GM15510 (cell line): ENCODE measurements at regions not wholly inside any gene's neighbourhood (a gene's known extent, or its start where the extent isn't known, plus 50 kb on each side); places are given as distances from the start of the nearest gene placed in this dataset.

Experiments
- POLR2A ChIP-seq: IDR thresholded peaks from 3 replicates; pipeline ENCODE4 v1.6.1; 2011; ENCODE audit warnings: borderline replicate concordance; ENCODE audit not compliant: insufficient read length; ENCODE audit errors: extremely low read depth

DNA sequence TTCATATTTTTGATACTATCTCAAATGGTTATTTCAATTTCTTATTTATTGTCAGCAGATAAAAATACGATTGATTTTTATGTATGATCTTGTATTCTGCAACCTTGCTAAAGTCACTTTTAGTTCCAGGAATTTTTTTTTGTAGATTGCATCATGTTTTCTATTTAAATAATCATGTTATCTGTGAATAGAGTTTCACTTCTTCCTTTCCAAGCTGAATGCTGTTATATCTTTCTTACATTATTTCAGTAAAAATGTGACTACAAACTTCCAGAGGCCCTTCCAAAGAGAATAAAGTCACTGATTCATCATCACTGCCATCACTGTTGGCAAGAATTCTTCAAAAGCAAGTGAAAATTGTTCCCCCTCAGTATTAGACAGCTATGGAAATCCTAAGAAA is 104.7 kb upstream of the RAP1B start:
- TF ChIP-seq POLR2A, result no peak

DNA sequence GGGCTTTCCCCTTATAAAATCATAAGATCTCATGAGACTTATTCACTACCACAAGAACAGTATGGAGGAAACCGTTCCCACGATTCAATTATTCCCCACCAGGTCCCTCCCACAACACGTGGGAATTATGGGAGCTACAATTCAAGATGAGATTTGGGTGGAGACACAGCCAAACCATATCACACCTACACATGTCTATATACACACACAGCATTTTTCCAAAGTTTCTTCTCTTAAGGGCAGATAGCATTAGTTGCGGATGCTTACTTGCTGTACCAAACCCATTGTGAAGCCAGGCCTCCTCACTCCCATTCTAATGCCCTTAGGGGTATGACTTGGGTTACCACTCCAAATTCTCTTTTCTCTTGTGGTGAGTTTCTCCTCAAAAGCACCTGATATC is 104.1 kb upstream of the RAP1B start:
- no peak for TF ChIP-seq POLR2A

DNA sequence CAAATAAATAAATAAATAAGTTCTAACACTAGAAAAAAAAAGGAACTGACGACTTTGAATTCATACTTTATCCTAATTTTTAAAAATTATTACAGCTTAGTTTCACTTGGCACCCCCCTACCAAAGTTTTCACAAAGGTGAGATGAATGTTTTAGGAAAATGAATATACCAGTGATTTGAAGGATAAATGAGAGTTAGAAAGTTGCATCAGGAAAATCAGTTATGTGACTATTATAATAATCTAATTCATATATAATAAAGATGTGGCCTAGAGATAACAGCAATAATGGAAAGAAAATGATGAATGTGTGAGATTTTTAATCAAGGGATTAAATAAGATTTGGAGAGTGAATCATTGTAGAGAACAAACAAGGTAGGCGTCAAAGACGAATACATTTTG is 103.0 kb upstream of the RAP1B start:
- TF ChIP-seq POLR2A, result no peak

DNA sequence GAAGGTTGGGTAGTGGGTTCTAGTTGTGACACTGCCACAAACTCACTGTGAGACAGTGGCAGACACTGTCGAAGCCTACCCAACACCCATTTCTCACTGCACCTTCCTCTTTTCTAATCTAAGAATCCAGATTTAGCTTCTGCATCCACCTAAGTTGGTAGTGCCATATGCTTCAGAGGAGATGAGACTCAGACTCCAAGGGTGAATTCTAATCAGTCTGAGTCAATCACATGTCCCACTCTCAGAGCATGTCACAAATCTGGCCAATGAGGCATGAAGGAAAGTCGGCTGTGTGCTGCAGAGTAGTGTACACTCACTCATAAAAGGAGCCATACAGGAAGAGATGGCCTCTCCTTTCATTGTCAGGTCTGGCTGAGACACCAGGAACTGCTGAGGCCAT is 102.1 kb upstream of the RAP1B start:
- TF ChIP-seq POLR2A, result no peak

DNA sequence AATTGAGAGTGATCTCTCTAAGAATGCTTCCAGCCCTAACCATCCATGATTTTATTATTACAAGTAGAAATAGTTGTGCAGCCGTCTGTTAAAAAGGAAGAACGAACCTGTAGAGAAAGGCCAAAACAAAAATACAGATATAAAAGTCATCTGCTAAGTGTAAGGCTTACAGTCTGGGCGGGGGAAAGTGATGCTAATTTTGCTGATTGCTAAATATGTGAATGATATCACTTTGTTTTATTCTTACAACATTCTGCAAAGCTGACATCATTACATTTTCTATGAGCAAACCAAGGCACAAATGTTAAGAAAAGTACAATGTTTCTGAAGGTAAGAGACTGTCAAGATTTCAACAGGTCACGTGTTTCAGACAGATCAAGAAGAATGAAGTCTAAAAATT is 101.5 kb upstream of the RAP1B start:
- no peak for TF ChIP-seq POLR2A

DNA sequence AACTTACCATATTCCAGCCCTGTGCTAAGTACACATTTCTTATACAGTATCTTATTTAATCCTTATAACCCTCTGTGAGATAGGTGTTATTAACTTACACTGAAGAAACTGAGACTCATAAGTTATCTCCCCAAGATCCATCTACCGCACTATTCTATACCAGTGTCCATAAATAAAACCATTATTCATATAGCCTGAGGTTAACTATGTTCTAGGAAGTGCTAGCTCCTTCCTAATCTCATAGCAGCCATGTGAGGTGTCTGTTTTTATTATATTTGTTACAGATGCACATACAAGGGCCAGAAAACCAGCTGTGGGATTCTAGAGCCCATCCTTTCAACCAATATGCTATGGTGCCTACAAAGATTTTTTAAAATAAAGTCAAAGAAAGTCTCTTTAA is 100.3 kb upstream of the RAP1B start:
- no peak for TF ChIP-seq POLR2A

DNA sequence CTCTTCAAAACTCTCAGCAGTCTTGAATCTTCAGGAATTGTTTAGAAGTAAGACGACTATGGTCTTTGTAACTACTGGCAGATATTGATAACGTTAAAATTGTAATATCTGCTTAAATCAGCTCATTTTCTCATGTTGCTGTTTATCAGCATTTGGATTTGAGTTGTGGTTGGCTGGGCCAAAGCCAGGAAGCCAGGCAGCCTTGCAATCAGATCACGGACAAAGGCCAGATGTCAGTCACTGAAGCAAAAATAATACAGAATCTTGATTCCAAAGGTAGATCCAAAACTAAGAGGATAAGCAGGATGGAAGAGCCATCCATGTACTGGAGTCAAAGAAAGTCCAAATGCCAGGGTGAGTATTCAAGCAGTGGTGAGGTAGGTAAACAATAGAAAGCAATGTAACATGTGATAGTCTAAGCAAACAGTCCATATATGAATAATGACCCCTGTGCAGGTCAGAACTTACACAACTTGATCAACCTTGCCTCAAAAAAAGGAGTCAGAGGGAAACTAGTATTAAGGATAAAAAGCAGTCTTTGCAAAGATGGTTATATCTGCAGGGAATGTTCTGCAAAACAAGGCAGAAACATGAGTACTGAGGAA is 95.8 kb upstream of the RAP1B start:
- TF ChIP-seq POLR2A, result no peak

DNA sequence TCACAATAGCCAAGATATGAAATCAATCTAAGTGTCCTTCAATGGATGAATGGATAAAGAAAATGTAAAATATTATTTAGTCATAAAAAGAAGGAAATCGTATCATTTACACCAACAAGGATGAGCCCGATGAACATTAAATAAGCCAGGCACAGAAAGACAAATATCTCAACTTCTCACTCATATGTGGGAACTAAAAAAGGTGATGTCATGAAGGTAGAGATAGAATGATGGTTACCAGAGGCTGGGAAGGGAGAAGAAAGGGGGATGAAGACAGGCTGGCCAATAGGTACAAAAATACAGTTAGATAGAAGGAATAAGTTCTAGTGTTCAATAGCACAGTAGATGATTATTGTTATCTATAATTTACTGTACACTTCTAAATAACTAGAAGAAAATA is 94.9 kb upstream of the RAP1B start:
- TF ChIP-seq POLR2A, result no peak

DNA sequence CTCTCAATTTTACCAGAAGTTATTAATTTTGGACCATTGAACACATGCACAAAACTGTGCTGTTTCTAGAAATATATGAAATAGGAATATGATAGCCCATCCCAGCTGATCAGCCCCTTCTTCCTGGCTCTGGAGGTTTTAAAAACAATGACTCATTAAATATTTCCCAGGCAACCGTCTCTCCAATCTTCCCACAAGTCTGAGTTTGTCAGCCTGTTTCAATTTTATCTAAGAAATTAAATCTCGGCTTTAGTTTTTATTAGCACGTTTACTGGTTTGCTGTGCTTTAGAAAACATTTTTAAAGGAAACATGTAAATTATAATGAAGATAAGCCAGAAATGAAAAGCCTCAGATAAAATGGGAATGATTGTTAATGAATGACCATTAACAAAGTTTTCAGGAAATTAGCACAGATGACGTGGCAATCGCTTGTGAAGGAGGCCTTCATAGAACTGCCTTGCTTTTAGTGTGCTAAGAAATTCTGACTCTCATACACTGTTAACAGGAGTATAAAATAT is 89.3 kb upstream of the RAP1B start:
- no peak for TF ChIP-seq POLR2A

DNA sequence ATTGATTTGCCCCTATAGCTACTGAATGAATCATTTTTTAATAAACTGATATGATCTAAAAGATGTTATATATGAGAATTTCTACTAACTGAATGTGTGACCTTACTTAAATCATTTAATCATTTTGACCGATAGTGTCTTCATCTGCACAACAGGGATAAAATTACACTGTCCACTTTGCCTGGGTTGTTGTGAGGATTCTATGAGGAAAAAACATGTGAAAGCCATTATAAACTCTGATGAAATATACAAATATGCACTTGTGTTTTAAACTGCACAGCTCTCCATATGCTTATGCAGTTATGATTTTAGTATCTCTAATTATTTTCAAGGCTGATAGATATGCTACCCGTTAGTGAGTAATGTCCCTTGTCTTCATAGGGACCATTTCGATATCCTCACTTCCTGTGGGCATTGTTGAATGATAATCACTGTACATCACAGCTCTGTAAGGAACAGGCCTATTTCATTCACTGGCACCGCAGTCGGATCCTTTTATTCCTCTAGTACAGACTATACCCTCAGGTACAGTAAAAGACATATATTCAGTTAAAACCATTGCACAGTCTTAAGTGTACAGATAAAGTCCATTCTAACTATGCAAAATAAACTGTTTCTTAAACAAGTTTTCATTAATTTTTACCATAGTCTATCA is 88.7 kb upstream of the RAP1B start:
- TF ChIP-seq POLR2A, result no peak

DNA sequence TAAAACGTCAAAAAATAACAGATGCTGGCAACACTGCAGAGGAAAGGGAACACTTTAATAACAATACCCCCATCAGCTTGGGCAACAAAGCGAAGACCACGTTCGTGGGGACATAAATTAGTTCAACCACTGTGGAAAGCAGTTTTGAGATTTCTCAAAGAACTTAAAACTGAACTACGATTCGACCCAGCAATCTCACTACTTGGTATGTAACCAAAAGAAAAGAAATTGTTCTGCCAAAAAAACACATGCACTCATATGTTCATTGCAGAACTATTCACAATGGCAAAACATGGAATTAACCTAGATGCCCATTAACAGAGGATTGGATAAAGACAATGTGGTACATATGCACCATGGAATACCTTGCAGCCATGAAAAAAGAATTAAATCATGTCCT is 81.2 kb upstream of the RAP1B start:
- no peak for TF ChIP-seq POLR2A

DNA sequence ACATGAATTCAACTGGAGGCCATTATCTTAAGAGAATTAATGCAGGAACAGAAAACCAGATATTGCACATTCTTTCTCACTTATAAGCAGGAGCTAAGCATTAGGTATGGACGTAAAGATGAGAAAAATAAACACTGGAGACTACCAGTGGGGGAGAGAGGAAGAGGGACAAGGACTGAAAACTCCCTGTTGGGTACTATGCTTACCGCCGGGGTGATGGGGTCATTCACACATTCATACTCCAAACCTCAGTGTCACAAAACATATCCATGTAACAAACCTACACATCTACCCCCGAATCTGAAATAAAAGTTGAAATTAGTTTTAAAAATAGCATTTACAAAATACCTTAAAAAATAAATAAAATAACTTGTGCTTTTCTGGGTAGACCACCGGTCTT is 80.8 kb upstream of the RAP1B start:
- TF ChIP-seq POLR2A, result no peak

DNA sequence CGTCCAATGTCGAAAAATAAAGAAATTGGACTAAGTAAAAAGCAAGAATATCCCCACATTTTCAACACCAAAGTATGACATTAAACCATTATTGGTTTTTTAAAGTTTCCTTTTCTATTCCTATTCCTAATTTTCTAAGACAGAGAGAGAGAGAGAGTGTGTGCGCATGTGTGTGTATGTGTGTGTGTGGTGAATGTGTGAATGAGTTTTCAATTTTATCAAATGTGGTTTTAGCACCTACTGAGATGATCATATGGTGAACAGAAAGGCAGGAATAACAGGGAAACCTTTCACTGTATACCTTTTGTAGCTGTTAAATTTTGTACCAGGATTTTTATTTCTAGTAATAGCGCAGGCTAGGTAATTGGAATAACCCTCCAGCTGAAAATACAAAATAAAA is 80.4 kb upstream of the RAP1B start:
- TF ChIP-seq POLR2A, result no peak

DNA sequence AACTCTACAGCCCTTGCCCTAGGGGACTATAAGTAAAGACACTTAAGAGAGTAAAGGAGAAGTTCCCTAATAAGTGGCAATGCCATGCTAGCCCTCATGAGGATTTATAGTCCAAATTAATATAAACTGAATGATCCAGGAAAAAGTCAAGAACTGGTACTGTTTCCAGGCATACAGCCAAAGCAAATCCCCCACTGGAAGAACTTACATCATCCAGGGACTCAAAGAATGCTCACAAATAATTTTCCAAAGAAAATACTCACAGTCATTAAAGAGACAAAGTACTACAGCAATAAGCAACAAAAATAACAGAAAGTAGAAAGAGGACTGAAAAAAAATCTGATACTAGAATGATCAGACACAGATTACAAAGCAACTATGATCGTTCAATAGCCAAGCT is 79.7 kb upstream of the RAP1B start:
- TF ChIP-seq POLR2A, result no peak

DNA sequence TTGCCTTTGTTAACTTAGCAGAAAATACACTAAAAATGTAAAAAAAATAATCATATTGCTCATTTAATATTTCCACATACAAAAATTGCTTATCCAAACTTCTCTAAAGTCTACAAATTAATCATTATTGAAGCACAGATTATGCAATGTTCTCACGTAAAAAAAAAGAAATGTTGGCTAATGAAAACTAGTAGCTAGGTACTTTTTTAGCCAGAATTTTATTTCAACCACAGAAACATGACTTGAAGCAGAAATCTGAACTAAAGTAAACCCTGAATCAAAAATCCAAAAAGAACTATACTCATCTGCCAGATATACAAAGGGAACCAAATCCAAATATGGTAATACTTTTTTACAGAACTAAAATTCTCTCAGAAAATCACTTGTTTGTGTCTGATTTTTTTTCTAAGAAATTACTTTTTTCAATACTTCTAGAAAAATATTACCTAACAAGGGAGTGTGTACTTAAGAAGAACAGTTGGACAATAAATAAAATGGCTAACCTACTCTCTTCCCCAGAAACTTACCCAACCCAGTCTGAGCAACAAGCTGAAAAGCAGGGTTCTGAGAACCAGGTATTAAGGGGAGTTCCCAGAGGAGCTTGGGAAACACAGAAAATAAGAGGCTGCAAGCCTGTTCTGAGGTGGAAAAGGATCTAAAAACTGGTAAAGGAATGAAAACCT is 78.4 kb upstream of the RAP1B start:
- no peak for TF ChIP-seq POLR2A

DNA sequence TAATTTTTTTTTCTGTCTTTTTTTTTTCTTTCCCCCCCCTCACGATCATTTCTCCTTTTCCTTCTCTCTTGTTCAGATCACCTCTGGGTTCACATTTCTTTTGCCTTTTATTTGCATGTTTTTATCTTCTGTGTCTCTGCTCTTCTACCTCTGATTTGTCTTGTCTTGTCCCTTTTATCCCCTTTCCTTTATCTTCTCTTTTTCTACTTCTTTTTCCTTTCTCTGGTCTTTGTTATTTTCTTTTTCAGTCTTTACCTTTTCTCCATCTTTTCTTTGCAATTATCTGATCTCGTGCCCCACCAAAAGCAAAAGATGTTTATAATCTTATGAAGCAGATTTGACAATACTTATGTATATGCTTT is 77.8 kb upstream of the RAP1B start:
- TF ChIP-seq POLR2A, result no peak

DNA sequence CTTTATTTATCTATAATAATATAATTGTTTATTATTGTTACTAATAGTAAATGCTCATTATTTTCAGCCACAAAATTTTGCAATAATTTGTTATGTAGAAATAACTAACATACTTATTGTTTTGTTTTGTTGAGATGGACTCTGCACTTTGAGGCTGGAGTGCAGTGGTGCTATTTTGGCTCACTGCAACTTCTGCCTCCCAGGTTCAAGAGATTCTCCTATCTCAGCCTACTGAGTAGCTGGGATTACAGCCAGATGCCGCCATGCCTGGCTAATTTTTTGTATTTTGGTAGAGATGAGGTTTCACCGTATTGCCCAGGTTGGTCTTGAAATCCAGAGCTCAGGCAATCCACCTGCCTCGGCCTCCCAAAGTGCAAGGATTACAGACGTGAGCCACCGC is 76.6 kb upstream of the RAP1B start:
- no peak for TF ChIP-seq POLR2A

DNA sequence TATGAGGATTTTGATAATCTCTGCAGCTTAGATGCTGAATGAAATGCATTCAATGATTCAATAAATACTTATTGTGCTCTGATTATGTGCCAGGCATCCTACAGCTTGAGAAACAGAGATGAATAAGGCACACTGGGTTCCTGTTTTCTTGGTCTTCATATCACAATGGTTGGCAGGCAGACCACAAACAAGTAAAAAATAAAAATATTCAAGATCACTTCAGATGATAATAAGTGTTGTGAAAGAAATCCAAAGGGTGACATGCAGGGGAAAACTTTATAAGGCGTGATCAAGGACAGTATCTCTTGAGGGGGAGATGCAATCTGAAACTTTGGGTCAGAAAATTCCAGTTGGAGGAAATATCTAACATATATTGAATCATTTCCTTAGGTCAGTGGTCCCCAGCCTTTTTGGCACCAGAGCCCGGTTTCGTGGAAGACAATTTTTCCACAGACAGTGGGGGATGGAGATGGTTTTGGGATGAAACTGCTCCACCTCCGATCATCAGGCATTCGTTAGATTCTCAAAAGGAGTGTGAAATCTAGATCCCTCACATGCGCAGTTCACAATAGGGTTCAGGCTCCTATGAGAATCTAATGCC is 73.7 kb upstream of the RAP1B start:
- TF ChIP-seq POLR2A, result no peak
